ENCODE measurements at regions not wholly inside any gene's neighbourhood (a gene's known extent, or its start where the extent isn't known, plus 50 kb on each side); places are given as distances from the start of the nearest gene placed in this dataset.
"Not testable (repeated sequence)": the region's sequence is repeated elsewhere in the genome, so short reads cannot be mapped to it uniquely, and the experiment has no call there.

GRCh38 chr7:16933296-16934279 lies 51.8 kb upstream of the AGR3 start:
- no peak for DNase-seq

GRCh38 chr7:16934722-16935340 lies 53.0 kb upstream of the AGR3 start:
- no peak for DNase-seq

- no peak for DNase-seq
Observed at GRCh38 chr7:16935341-16935735, 53.6 kb upstream of the AGR3 start.

- no peak for DNase-seq
Observed at GRCh38 chr7:16936626-16937422, 55.0 kb upstream of the AGR3 start.

- no peak for DNase-seq
Observed at GRCh38 chr7:16939161-16939560, 57.4 kb upstream of the AGR3 start.

GRCh38 chr7:16940776-16941175 lies 59.0 kb upstream of the AGR3 start:
- no peak for DNase-seq

- DNase-seq: no peak
Observed at GRCh38 chr7:16942929-16943509, 61.2 kb upstream of the AGR3 start.

GRCh38 chr7:16944936-16945335 lies 63.2 kb upstream of the AGR3 start:
- DNase-seq: no peak

GRCh38 chr7:16945372-16945771 lies 63.6 kb upstream of the AGR3 start:
- no peak for DNase-seq

- DNase-seq: not testable (repeated sequence)
Observed at GRCh38 chr7:16948110-16948509, 66.3 kb upstream of the AGR3 start.

GRCh38 chr7:16951483-16952080 lies 69.8 kb upstream of the AGR3 start:
- no peak for DNase-seq

- DNase-seq: no peak
Observed at GRCh38 chr7:16954321-16954720, 72.5 kb upstream of the AGR3 start.

GRCh38 chr7:16958724-16959123 lies 76.9 kb upstream of the AGR3 start:
- no peak for DNase-seq

- DNase-seq: no peak
Observed at GRCh38 chr7:16960337-16960965, 78.7 kb upstream of the AGR3 start.

- DNase-seq: no peak
Observed at GRCh38 chr7:16961641-16962040, 79.9 kb upstream of the AGR3 start.

- DNase-seq: no peak
Observed at GRCh38 chr7:16963044-16963443, 81.3 kb upstream of the AGR3 start.

- DNase-seq: not testable (repeated sequence)
Observed at GRCh38 chr7:16965697-16966096, 83.9 kb upstream of the AGR3 start.

GRCh38 chr7:16967300-16967811 lies 85.6 kb upstream of the AGR3 start:
- no peak for DNase-seq

- no peak for DNase-seq
Observed at GRCh38 chr7:16970732-16971482, 89.1 kb upstream of the AGR3 start.

- DNase-seq: no peak
Observed at GRCh38 chr7:16975712-16976111, 93.9 kb upstream of the AGR3 start.
